ENCODE measurements at regions not wholly inside any gene's neighbourhood (a gene's known extent, or its start where the extent isn't known, plus 50 kb on each side); places are given as distances from the start of the nearest gene placed in this dataset.

DNA sequence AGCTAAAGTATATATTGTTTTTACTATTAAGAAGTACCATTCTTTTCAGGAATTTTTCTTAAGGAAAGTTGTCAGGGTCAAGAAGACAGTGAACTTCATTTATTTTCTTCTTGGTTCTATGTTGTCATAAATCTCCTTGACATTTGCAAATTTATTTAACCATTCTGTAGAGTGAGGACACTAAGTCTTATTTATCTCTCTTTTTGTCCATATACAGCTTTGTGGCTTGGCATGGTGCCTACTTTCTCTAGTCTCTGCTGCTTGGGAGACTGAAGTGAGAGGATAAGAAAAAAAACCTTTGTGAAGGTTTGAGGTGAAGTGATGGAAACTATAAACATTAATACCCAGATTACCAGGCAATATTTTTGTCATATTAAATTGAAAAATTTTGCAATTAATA, 1389.4 kb downstream of the SUCLG1 start:
- TF ChIP-seq CTCF (IDR thresholded peaks at IDR 0.05; ENCODE audit: low read depth, low read length, missing control alignments): no peak
- no peak overlapping the region for H3K4me3 ChIP-seq (replicated peaks; ENCODE audit: low read depth, low read length)
- no peak for DNase-seq (ENCODE audit: extremely low read depth, low read depth)

GRCh38 chr2:83068714-83069113, 1390.4 kb downstream of the SUCLG1 start:
- no peak for DNase-seq (ENCODE audit: extremely low read depth, low read depth)
- TF ChIP-seq CTCF (IDR thresholded peaks at IDR 0.05; ENCODE audit: low read depth, low read length, missing control alignments): no peak
- no peak overlapping the region for H3K4me3 ChIP-seq (replicated peaks; ENCODE audit: low read depth, low read length)

DNA sequence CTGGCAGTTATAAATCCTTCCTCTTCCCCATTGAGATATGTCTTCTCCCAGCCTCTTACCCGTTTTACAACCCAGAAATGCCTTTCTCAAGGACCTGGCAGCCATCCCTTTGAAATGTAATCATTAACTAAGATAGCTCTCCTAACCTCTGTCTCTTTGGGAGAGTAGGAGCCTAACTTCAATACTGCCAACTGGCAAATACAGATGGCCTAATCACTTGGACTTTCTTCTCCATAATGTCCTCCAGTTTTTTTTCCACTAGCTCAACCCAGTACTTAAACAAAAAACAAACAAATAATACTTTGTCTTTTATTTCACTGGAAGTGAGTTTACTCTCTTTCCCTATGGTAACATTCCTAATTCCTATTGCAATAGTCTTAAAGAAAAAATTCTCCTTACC, 1391.1 kb downstream of the SUCLG1 start:
- H3K4me3 ChIP-seq (replicated peaks; ENCODE audit: low read depth, low read length): no peak overlapping the region
- TF ChIP-seq CTCF (IDR thresholded peaks at IDR 0.05; ENCODE audit: low read depth, low read length, missing control alignments): no peak
- DNase-seq (ENCODE audit: extremely low read depth, low read depth): no peak

DNA sequence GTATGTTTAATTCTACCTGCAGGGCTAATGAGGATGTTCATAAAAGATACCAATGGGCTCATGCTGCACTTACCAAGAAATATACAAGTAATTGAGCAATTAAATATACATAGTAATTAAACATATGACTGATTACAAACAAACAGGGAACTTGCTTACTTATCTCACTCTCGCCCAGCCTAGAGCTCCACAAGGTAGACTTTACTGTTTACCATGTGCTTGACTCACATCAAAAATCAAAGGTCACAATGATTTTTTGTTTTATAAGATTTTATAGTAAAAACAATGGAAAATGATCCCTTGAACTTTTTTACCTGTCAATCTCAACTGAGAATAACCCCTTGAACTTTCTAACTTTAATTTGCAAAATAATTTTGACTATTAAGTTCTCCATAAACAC, 1395.1 kb downstream of the SUCLG1 start:
- no peak overlapping the region for H3K4me3 ChIP-seq (replicated peaks; ENCODE audit: low read depth, low read length)
- TF ChIP-seq CTCF (IDR thresholded peaks at IDR 0.05; ENCODE audit: low read depth, low read length, missing control alignments): no peak
- DNase-seq (ENCODE audit: extremely low read depth, low read depth): no peak

DNA sequence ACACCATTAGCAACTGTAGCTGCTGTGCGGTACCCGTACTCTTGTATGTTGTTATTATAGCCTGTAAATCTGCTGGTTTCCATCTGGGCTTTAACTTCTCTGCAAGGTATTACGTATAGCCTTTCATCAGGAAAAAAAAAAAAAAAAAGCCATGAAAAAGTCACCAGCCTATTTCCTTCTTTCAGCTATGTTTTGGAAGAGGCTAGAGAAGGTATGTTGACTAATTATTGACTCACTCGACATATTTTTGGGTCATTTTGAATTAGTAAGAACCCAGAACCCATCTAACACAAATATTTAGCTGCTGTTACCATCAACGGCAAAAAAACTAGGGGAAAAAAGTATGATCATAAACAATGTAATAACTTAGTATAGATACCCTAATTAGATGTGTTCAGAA, 1395.6 kb downstream of the SUCLG1 start:
- H3K4me3 ChIP-seq (replicated peaks; ENCODE audit: low read depth, low read length): no peak overlapping the region
- no peak for DNase-seq (ENCODE audit: extremely low read depth, low read depth)
- TF ChIP-seq CTCF (IDR thresholded peaks at IDR 0.05; ENCODE audit: low read depth, low read length, missing control alignments): no peak

- no peak overlapping the region for H3K4me3 ChIP-seq (replicated peaks; ENCODE audit: low read depth, low read length)
- no peak for TF ChIP-seq CTCF (IDR thresholded peaks at IDR 0.05; ENCODE audit: low read depth, low read length, missing control alignments)
- no peak for DNase-seq (ENCODE audit: extremely low read depth, low read depth)
Measured at GRCh38 chr2:83058683-83059082, 1400.4 kb downstream of the SUCLG1 start.

GRCh38 chr2:83055376-83056010, 1403.6 kb downstream of the SUCLG1 start:
- peak; percentile 43 for DNase-seq (ENCODE audit: extremely low read depth, low read depth)
- H3K4me3 ChIP-seq (replicated peaks; ENCODE audit: low read depth, low read length): no peak overlapping the region
- no peak for TF ChIP-seq CTCF (IDR thresholded peaks at IDR 0.05; ENCODE audit: low read depth, low read length, missing control alignments)
